CD4-positive, alpha-beta memory T cell (primary cell): ENCODE measurements at regions not wholly inside any gene's neighbourhood (a gene's known extent, or its start where the extent isn't known, plus 50 kb on each side); places are given as distances from the start of the nearest gene placed in this dataset.
A peak's percentile ranks its signal among the peaks of the same experiment; 100 is the strongest.

ENCODE experiments used
- CTCF ChIA-PET: fragments of 350-600 bp; sonication (Branson Sonifier 250); formaldehyde crosslinking; loops from one replicate; lab custom pipeline; 2021; ENCODE audit warnings: inconsistent platforms; ENCODE audit not compliant: partially characterized antibody; lab: Charles Lee
- POLR2A ChIA-PET: fragments of 350-600 bp; sonication (Branson Sonifier 250); formaldehyde crosslinking; loops from one replicate; lab custom pipeline; 2021; ENCODE audit not compliant: partially characterized antibody; lab: Charles Lee
- DNase-seq, 5 donors: peaks; one replicate each; pipeline versions ENCODE4 v3.0.0 to v3.0.0-alpha.2; 2020 to 2022; ENCODE audit warnings: mixed read lengths in 1 of 5
- H3K27ac ChIP-seq: one replicate; pipeline ENCODE4 v1.7.0; 2013; ENCODE audit warnings: low read depth, low read length
- H3K27me3 ChIP-seq: 2 replicates; pipeline ENCODE4 v1.7.0; 2013; ENCODE audit warnings: mild to moderate bottlenecking, low read length, moderate library complexity; ENCODE audit not compliant: insufficient read depth
- H3K36me3 ChIP-seq: 2 replicates; pipeline ENCODE4 v1.7.0; 2013; ENCODE audit warnings: mild to moderate bottlenecking, low read length, moderate library complexity; ENCODE audit not compliant: insufficient read depth
- H3K4me1 ChIP-seq: 2 replicates; pipeline ENCODE4 v1.7.0; 2013; ENCODE audit warnings: mild to moderate bottlenecking, low read length, moderate library complexity; ENCODE audit not compliant: insufficient read depth
- H3K4me3 ChIP-seq, 2 donors: one replicate each; pipeline ENCODE4 v1.7.0; 2013; ENCODE audit warnings: low read length in 2 of 2, mild to moderate bottlenecking in 1 of 2
- H3K9me3 ChIP-seq, 2 donors: one replicate each; pipeline ENCODE4 v1.7.0; 2013; ENCODE audit warnings: low read length in 2 of 2, control low read depth in 1 of 2; ENCODE audit not compliant: control insufficient read depth in 1 of 2
- H3K27ac Mint-ChIP-seq, 7 donors: one replicate each; pipeline ENCODE4 v1.8.0; 2020 to 2021; ENCODE audit warnings: mixed read lengths in 7 of 7, mild to moderate bottlenecking in 6 of 7, inconsistent platforms in 3 of 7, moderate library complexity in 3 of 7
- H3K27me3 Mint-ChIP-seq, 2 donors: one replicate each; pipeline ENCODE4 v1.8.0; 2020 to 2021; ENCODE audit warnings: mixed read lengths in 2 of 2
- H3K36me3 Mint-ChIP-seq, 2 donors: one replicate each; pipeline ENCODE4 v1.8.0; 2020 to 2021; ENCODE audit warnings: mixed read lengths in 2 of 2, inconsistent platforms in 1 of 2, mild to moderate bottlenecking in 1 of 2
- H3K4me1 Mint-ChIP-seq, 4 donors: one replicate each; pipeline ENCODE4 v1.8.0; 2020 to 2021; ENCODE audit warnings: mixed read lengths in 4 of 4, mild to moderate bottlenecking in 1 of 4
- H3K4me3 Mint-ChIP-seq, 8 donors: one replicate each; pipeline ENCODE4 v1.8.0; 2020 to 2021; ENCODE audit warnings: mixed read lengths in 8 of 8, mild to moderate bottlenecking in 7 of 8, moderate library complexity in 6 of 8, inconsistent platforms in 3 of 8
- H3K9me3 Mint-ChIP-seq, 8 donors: one replicate each; pipeline ENCODE4 v1.8.0; 2020 to 2021; ENCODE audit warnings: mixed read lengths in 8 of 8, mild to moderate bottlenecking in 5 of 8, inconsistent platforms in 3 of 8, moderate library complexity in 1 of 8
- intact Hi-C: fragments of 100-400 bp; cut with micrococcal nuclease; formaldehyde crosslinking; loops from one replicate; pipeline ENCODE4 v1.15.1; 2023

- no peaks in the 10 kb centered on the region for H3K9me3 ChIP-seq
- H3K27me3 ChIP-seq = no peaks in the 10 kb centered on the region
- DNase-seq = no peak
- peaks cover 0 to 20% (median 5%) of the 10 kb centered on the region in 8 donors for H3K9me3 Mint-ChIP-seq
- no peaks in the 10 kb centered on the region for H3K4me1 Mint-ChIP-seq
- POLR2A ChIA-PET = no interaction called here
- no peak overlapping the region for H3K4me3 ChIP-seq
- no peak overlapping the region for H3K27ac Mint-ChIP-seq
- intact Hi-C loops = no loop called here
- H3K36me3 Mint-ChIP-seq = no peaks in the 10 kb centered on the region
- CTCF ChIA-PET = no interaction called here
- H3K27me3 Mint-ChIP-seq = peaks cover 0 to 2% of the 10 kb centered on the region in 2 donors
- no peaks in the 10 kb centered on the region for H3K4me1 ChIP-seq
- H3K27ac ChIP-seq = no peak overlapping the region
- H3K36me3 ChIP-seq = no peaks in the 10 kb centered on the region
- no peak overlapping the region for H3K4me3 Mint-ChIP-seq
Measured at GRCh38 chr2:118599141-118599540, 248.3 kb downstream of the EN1 start.

- H3K27me3 ChIP-seq = no peaks in the 10 kb centered on the region
- no peaks in the 10 kb centered on the region for H3K4me1 ChIP-seq
- no peaks in the 10 kb centered on the region for H3K36me3 Mint-ChIP-seq
- H3K27ac ChIP-seq = no peak overlapping the region
- peaks cover 0 to 20% (median 4%) of the 10 kb centered on the region in 8 donors for H3K9me3 Mint-ChIP-seq
- intact Hi-C loops = no loop called here
- no peaks in the 10 kb centered on the region for H3K36me3 ChIP-seq
- no peaks in the 10 kb centered on the region for H3K4me1 Mint-ChIP-seq
- no peak overlapping the region for H3K4me3 Mint-ChIP-seq
- peaks cover 2 to 3% of the 10 kb centered on the region in 2 donors for H3K27me3 Mint-ChIP-seq
- ChIA-PET POLR2A (no interaction called here), CTCF (no interaction called here)
- no peak for DNase-seq
- no peak overlapping the region for H3K4me3 ChIP-seq
- H3K27ac Mint-ChIP-seq = no peak overlapping the region
- no peaks in the 10 kb centered on the region for H3K9me3 ChIP-seq
Measured at GRCh38 chr2:118596620-118597019, 250.8 kb downstream of the EN1 start.

GRCh38 chr2:118593257-118593656 lies 254.2 kb downstream of the EN1 start:
- no peaks in the 10 kb centered on the region for H3K4me1 Mint-ChIP-seq
- ChIA-PET CTCF (no interaction called here), POLR2A (no interaction called here)
- H3K27ac ChIP-seq = no peak overlapping the region
- no peaks in the 10 kb centered on the region for H3K36me3 Mint-ChIP-seq
- no peak for DNase-seq
- H3K4me3 Mint-ChIP-seq = no peak overlapping the region
- H3K27ac Mint-ChIP-seq = no peak overlapping the region
- H3K9me3 Mint-ChIP-seq = peaks cover 0 to 6% (median 2%) of the 10 kb centered on the region in 8 donors
- no peaks in the 10 kb centered on the region for H3K4me1 ChIP-seq
- no peak overlapping the region for H3K4me3 ChIP-seq
- H3K27me3 Mint-ChIP-seq = peaks cover 2 to 5% of the 10 kb centered on the region in 2 donors
- no peaks in the 10 kb centered on the region for H3K36me3 ChIP-seq
- no peaks in the 10 kb centered on the region for H3K9me3 ChIP-seq
- intact Hi-C loops = no loop called here
- H3K27me3 ChIP-seq = no peaks in the 10 kb centered on the region

GRCh38 chr2:118591223-118591622 lies 256.2 kb downstream of the EN1 start:
- H3K27ac Mint-ChIP-seq = no peak overlapping the region
- H3K9me3 Mint-ChIP-seq = peaks cover 0 to 4% (median 0%) of the 10 kb centered on the region in 8 donors
- Histone ChIP-seq H3K27ac (no peak overlapping the region), H3K4me1 (no peaks in the 10 kb centered on the region), H3K4me3 (no peak overlapping the region), H3K36me3 (no peaks in the 10 kb centered on the region), H3K27me3 (no peaks in the 10 kb centered on the region), H3K9me3 (no peaks in the 10 kb centered on the region)
- no peaks in the 10 kb centered on the region for H3K36me3 Mint-ChIP-seq
- intact Hi-C loops = no loop called here
- DNase-seq = no peak
- H3K4me1 Mint-ChIP-seq = no peaks in the 10 kb centered on the region
- no peak overlapping the region for H3K4me3 Mint-ChIP-seq
- CTCF ChIA-PET = no interaction called here
- peaks cover 4 to 5% of the 10 kb centered on the region in 2 donors for H3K27me3 Mint-ChIP-seq
- POLR2A ChIA-PET = no interaction called here

- intact Hi-C loops = no loop called here
- H3K9me3 Mint-ChIP-seq = peaks cover 0 to 4% (median 0%) of the 10 kb centered on the region in 8 donors
- Histone ChIP-seq H3K27ac (no peak overlapping the region), H3K4me1 (no peaks in the 10 kb centered on the region), H3K9me3 (no peaks in the 10 kb centered on the region), H3K4me3 (peak overlapping the region in 1 of 2 donors; percentile 2), H3K27me3 (no peaks in the 10 kb centered on the region), H3K36me3 (no peaks in the 10 kb centered on the region)
- no peak overlapping the region for H3K27ac Mint-ChIP-seq
- no peaks in the 10 kb centered on the region for H3K4me1 Mint-ChIP-seq
- H3K36me3 Mint-ChIP-seq = no peaks in the 10 kb centered on the region
- ChIA-PET POLR2A (no interaction called here), CTCF (no interaction called here)
- H3K4me3 Mint-ChIP-seq = no peak overlapping the region
- no peak for DNase-seq
- H3K27me3 Mint-ChIP-seq = peaks cover 4 to 5% of the 10 kb centered on the region in 2 donors
Measured at GRCh38 chr2:118589721-118590120, 257.7 kb downstream of the EN1 start.

GRCh38 chr2:118588850-118589249 lies 258.6 kb downstream of the EN1 start:
- Mint-ChIP-seq H3K4me1 (no peaks in the 10 kb centered on the region), H3K4me3 (no peak overlapping the region), H3K27me3 (peaks cover 4 to 5% of the 10 kb centered on the region in 2 donors), H3K36me3 (no peaks in the 10 kb centered on the region), H3K9me3 (peaks cover 0 to 4% (median 0%) of the 10 kb centered on the region in 8 donors), H3K27ac (no peak overlapping the region)
- POLR2A ChIA-PET = no interaction called here
- CTCF ChIA-PET = no interaction called here
- no peak overlapping the region for H3K27ac ChIP-seq
- H3K27me3 ChIP-seq = no peaks in the 10 kb centered on the region
- H3K4me1 ChIP-seq = no peaks in the 10 kb centered on the region
- no peak overlapping the region for H3K4me3 ChIP-seq
- no peak for DNase-seq
- no peaks in the 10 kb centered on the region for H3K9me3 ChIP-seq
- H3K36me3 ChIP-seq = no peaks in the 10 kb centered on the region
- intact Hi-C loops = no loop called here

GRCh38 chr2:118586312-118586711 lies 261.1 kb downstream of the EN1 start:
- DNase-seq = no peak
- H3K4me3 Mint-ChIP-seq = no peak overlapping the region
- ChIA-PET POLR2A (no interaction called here), CTCF (no interaction called here)
- Histone ChIP-seq H3K9me3 (no peaks in the 10 kb centered on the region), H3K36me3 (no peaks in the 10 kb centered on the region), H3K4me3 (no peak overlapping the region), H3K4me1 (no peaks in the 10 kb centered on the region), H3K27ac (no peak overlapping the region), H3K27me3 (no peaks in the 10 kb centered on the region)
- peaks cover 2 to 6% of the 10 kb centered on the region in 2 donors for H3K27me3 Mint-ChIP-seq
- H3K27ac Mint-ChIP-seq = no peak overlapping the region
- intact Hi-C loops = no loop called here
- no peaks in the 10 kb centered on the region for H3K4me1 Mint-ChIP-seq
- H3K36me3 Mint-ChIP-seq = no peaks in the 10 kb centered on the region
- peaks cover 0 to 2% (median 0%) of the 10 kb centered on the region in 8 donors for H3K9me3 Mint-ChIP-seq

GRCh38 chr2:118584877-118585276 lies 262.6 kb downstream of the EN1 start:
- POLR2A ChIA-PET = no interaction called here
- CTCF ChIA-PET = no interaction called here

More at GRCh38 chr2:118584877-118585276, 262.6 kb downstream of the EN1 start:
- H3K4me3 ChIP-seq = no peak overlapping the region
- Mint-ChIP-seq H3K9me3 (peaks cover 0 to 2% (median 0%) of the 10 kb centered on the region in 8 donors), H3K4me3 (no peak overlapping the region), H3K27ac (no peak overlapping the region), H3K36me3 (no peaks in the 10 kb centered on the region), H3K27me3 (peaks cover 2 to 9% of the 10 kb centered on the region in 2 donors), H3K4me1 (no peaks in the 10 kb centered on the region)
- intact Hi-C loops = no loop called here
- H3K27me3 ChIP-seq = no peaks in the 10 kb centered on the region
- no peaks in the 10 kb centered on the region for H3K36me3 ChIP-seq
- no peak for DNase-seq
- no peaks in the 10 kb centered on the region for H3K4me1 ChIP-seq
- H3K9me3 ChIP-seq = no peaks in the 10 kb centered on the region
- no peak overlapping the region for H3K27ac ChIP-seq
